KMS-11 (cell line): ENCODE measurements at regions not wholly inside any gene's neighbourhood (a gene's known extent, or its start where the extent isn't known, plus 50 kb on each side); places are given as distances from the start of the nearest gene placed in this dataset.

Experiments
- H2AFZ ChIP-seq: fragments of 200-600 bp; sonication (generic); 2 replicates; pipeline ENCODE4 v1.6.1; 2016; ENCODE audit warnings: antibody characterized with exemption, mixed run types, low read depth
- H3K27ac ChIP-seq: fragments of 200-600 bp; sonication (generic); 2 replicates; pipeline ENCODE4 v1.6.1; 2016; ENCODE audit warnings: mild to moderate bottlenecking, mixed run types
- H3K27me3 ChIP-seq: fragments of 200-600 bp; sonication (generic); 2 replicates; pipeline ENCODE4 v1.6.1; 2017; ENCODE audit warnings: mild to moderate bottlenecking, low read depth, mixed run types, moderate library complexity; ENCODE audit not compliant: insufficient read depth
- H3K36me3 ChIP-seq: fragments of 200-600 bp; sonication (generic); 2 replicates; pipeline ENCODE4 v1.6.1; 2017; ENCODE audit warnings: mild to moderate bottlenecking, mixed run types; ENCODE audit not compliant: insufficient read depth
- H3K4me1 ChIP-seq: fragments of 200-600 bp; sonication (generic); 2 replicates; pipeline ENCODE4 v1.6.1; 2016; ENCODE audit warnings: mild to moderate bottlenecking, low read depth, mixed run types; ENCODE audit not compliant: poor library complexity, severe bottlenecking
- H3K4me2 ChIP-seq: fragments of 200-600 bp; sonication (generic); 2 replicates; pipeline ENCODE4 v1.7.0; 2016; ENCODE audit warnings: mild to moderate bottlenecking, mixed run types
- H3K4me3 ChIP-seq: fragments of 200-600 bp; sonication (generic); IDR thresholded peaks from 2 replicates; pipeline ENCODE4 v1.6.1; 2017; ENCODE audit warnings: low read depth, low read length, mixed read lengths; ENCODE audit not compliant: insufficient read depth
- H3K79me2 ChIP-seq: fragments of 200-600 bp; sonication (generic); 2 replicates; pipeline ENCODE4 v1.6.1; 2016; ENCODE audit warnings: low read depth, mixed run types; ENCODE audit not compliant: insufficient read depth
- H3K9ac ChIP-seq: fragments of 200-600 bp; sonication (generic); 2 replicates; pipeline ENCODE4 v1.6.1; 2016; ENCODE audit warnings: mild to moderate bottlenecking, mixed run types
- H4K20me1 ChIP-seq: fragments of 200-600 bp; sonication (generic); 2 replicates; pipeline ENCODE4 v1.6.1; 2016; ENCODE audit warnings: mild to moderate bottlenecking, mixed run types; ENCODE audit not compliant: insufficient read depth
- CTCF ChIP-seq: fragments of 200-600 bp; sonication (generic); conservative IDR thresholded peaks from 2 replicates; pipeline ENCODE4 v1.6.1; 2017; ENCODE audit warnings: low read depth, mild to moderate bottlenecking, antibody characterized with exemption, low read length, moderate library complexity, mixed read lengths

- Histone ChIP-seq H3K9ac (no peak overlapping the region), H3K27me3 (no peaks in the 10 kb centered on the region), H2AFZ (no peak overlapping the region), H3K4me2 (no peak overlapping the region), H3K27ac (no peak overlapping the region), H3K79me2 (no peaks in the 10 kb centered on the region), H3K4me1 (no peaks in the 10 kb centered on the region), H3K36me3 (no peaks in the 10 kb centered on the region), H4K20me1 (no peaks in the 10 kb centered on the region), H3K4me3 (no peak overlapping the region)
- no peak for TF ChIP-seq CTCF
Observed at GRCh38 chrX:111003118-111003517, 92.9 kb upstream of the PAK3 start.

- peak; percentile 35; the same call in 1 of the 2 replicates for TF ChIP-seq CTCF
- Histone ChIP-seq H3K4me1 (no peaks in the 10 kb centered on the region), H2AFZ (no peak overlapping the region), H3K27me3 (no peaks in the 10 kb centered on the region), H3K36me3 (no peaks in the 10 kb centered on the region), H3K27ac (no peak overlapping the region), H3K79me2 (no peaks in the 10 kb centered on the region), H4K20me1 (no peaks in the 10 kb centered on the region), H3K4me3 (no peak overlapping the region), H3K9ac (no peak overlapping the region), H3K4me2 (no peak overlapping the region)
Observed at GRCh38 chrX:110992611-110993010, 103.4 kb upstream of the PAK3 start.

GRCh38 chrX:110989869-110990268 is 106.1 kb upstream of the PAK3 start:
- Histone ChIP-seq H3K27ac (no peak overlapping the region), H3K79me2 (no peaks in the 10 kb centered on the region), H4K20me1 (no peaks in the 10 kb centered on the region), H3K4me3 (no peak overlapping the region), H3K36me3 (no peaks in the 10 kb centered on the region), H2AFZ (no peak overlapping the region), H3K9ac (no peak overlapping the region), H3K4me1 (no peaks in the 10 kb centered on the region), H3K4me2 (no peak overlapping the region), H3K27me3 (no peaks in the 10 kb centered on the region)
- TF ChIP-seq CTCF = no peak

- no peaks in the 10 kb centered on the region for H4K20me1 ChIP-seq
- no peaks in the 10 kb centered on the region for H3K79me2 ChIP-seq
- no peak overlapping the region for H3K4me3 ChIP-seq
- no peak overlapping the region for H2AFZ ChIP-seq
- no peak overlapping the region for H3K9ac ChIP-seq
- H3K27ac ChIP-seq = no peak overlapping the region
- no peaks in the 10 kb centered on the region for H3K27me3 ChIP-seq
- no peaks in the 10 kb centered on the region for H3K36me3 ChIP-seq
- H3K4me1 ChIP-seq = no peaks in the 10 kb centered on the region
- no peak overlapping the region for H3K4me2 ChIP-seq
- no peak for TF ChIP-seq CTCF
Observed at GRCh38 chrX:110989447-110989846, 106.5 kb upstream of the PAK3 start.
